ENCODE measurements at regions not wholly inside any gene's neighbourhood (a gene's known extent, or its start where the extent isn't known, plus 50 kb on each side); places are given as distances from the start of the nearest gene placed in this dataset.

DNA sequence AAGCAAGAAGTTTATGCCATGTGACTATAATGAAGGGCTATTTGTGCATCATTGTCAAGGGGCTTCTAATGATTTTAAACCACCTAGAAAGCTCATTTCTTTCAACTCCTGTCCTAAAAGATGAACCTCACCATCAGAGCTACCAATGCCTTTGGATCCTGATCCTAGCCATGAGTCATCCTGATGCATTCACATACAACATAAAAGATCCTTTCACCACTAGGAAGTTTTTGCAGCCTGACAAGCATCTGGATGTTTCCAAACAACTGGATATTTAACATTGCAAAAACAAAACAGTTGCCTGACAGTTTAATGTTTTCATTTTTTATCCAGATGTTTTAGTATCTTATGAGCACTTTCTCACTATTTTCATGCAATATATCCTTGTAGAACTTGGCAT lies 425.3 kb downstream of the MBD2 start:
- TF ChIP-seq CTCF (conservative IDR thresholded peaks at IDR 0.05; ENCODE audit: low read depth, low read length): no peak
- TF ChIP-seq POLR2A (IDR thresholded peaks at IDR 0.05; ENCODE audit: low read depth, low read length): no peak
- no peak for TF ChIP-seq BHLHE40 (IDR thresholded peaks at IDR 0.05; ENCODE audit: low read depth, low read length)
- TF ChIP-seq CEBPB (IDR thresholded peaks at IDR 0.05; ENCODE audit: low read depth, low read length): no peak
- no peak for TF ChIP-seq RAD21 (IDR thresholded peaks at IDR 0.05; ENCODE audit: low read length)
- no peak for TF ChIP-seq RCOR1 (IDR thresholded peaks at IDR 0.05; ENCODE audit: insufficient replicate concordance, low read length)
- no peak for TF ChIP-seq CHD1 (IDR thresholded peaks at IDR 0.05; ENCODE audit: low read depth, low read length)
- TF ChIP-seq NFE2L2 (IDR thresholded peaks at IDR 0.05; ENCODE audit: low read depth, low read length): no peak
- TF ChIP-seq MAFK (IDR thresholded peaks at IDR 0.05; ENCODE audit: low read depth, low read length): no peak
- TF ChIP-seq RFX5 (IDR thresholded peaks at IDR 0.05; ENCODE audit: low read depth, low read length): no peak
- TF ChIP-seq MAZ (IDR thresholded peaks at IDR 0.05; ENCODE audit: borderline replicate concordance, low read depth, low read length): no peak

Data from IMR-90 (cell line).